HUDEP-2 (cell line): ENCODE measurements at regions not wholly inside any gene's neighbourhood (a gene's known extent, or its start where the extent isn't known, plus 50 kb on each side); places are given as distances from the start of the nearest gene placed in this dataset.

Experiments used
- DNase-seq, 76 experiments: peaks; one replicate each; lab custom pipeline; 2025; ENCODE audit not compliant: unreplicated experiment in 76 of 76; lab: John Stamatoyannopoulos, UW

DNA sequence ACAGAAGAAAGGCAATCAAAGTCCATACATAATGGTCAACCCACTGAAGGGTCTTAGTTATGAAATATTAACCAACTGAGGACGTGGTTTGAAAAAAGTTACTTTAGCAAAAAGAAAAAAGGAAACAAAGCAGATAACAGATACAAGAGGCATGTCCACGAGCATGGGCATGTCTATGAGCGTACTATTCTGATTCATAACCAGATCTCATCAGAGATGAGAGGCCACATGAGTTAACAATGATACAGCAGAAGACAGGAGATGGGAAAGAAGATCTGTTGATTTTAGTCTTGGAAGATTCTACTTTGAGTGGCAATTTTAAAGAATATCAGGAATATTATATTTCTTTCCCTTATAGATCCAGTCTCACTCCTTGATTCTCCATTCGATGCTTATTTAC is 262.9 kb upstream of the SLITRK3 start:
- DNase-seq: no peak

DNA sequence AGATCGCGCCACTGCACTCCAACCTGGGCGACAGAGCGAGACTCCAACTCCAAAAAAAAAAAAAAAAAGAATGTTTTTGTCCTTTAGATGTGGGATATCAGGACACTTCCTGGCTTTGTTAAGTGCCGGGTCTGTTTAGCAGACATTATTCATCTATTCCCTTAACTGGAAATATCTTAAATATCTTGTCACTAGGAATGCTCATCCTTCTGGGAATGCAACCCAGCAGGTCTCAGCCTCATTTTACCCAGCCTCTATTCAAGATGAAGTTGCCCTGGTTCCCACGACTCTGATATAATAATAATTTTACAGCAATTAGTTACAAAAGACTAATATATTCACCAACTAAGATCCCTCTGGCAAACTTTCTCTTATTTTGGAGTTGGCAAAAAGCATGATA is 260.9 kb upstream of the SLITRK3 start:
- DNase-seq: no peak

DNA sequence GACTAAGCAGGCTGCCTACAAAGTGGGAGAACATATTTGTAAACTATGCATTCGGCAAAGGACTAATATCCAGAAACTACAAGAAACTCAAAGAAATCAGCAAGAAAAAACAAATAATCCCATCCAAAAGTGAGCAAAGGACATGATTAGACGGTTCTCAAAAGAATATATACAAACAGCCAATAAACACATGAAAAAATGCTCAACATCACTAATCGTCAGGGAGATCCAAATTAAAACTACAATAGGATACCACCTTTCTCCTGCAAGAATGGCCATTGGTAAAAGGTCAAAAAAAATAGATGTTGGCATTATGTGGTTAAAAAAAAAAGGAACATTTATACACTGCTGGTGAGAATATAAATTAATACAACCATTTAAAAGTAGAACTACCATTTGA is 259.6 kb upstream of the SLITRK3 start:
- DNase-seq: no peak

DNA sequence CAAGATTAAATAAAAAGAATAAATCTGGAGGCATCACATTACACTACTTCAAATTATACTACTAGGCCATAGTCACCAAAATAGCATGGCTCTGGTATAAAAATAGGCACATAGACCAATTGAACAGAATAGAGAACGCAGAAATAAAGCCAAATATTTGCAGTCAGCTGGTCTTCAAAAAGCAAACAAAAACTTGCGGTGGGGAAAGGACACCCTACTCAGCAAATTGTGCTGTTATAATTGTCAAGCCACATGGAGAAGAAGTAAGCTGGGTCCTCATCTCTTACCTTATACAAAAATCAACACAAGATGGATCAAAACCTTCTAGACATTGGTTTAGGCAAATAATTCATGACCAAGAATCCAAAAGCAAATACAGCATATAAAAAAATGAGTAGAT is 259.2 kb upstream of the SLITRK3 start:
- no peak for DNase-seq

DNA sequence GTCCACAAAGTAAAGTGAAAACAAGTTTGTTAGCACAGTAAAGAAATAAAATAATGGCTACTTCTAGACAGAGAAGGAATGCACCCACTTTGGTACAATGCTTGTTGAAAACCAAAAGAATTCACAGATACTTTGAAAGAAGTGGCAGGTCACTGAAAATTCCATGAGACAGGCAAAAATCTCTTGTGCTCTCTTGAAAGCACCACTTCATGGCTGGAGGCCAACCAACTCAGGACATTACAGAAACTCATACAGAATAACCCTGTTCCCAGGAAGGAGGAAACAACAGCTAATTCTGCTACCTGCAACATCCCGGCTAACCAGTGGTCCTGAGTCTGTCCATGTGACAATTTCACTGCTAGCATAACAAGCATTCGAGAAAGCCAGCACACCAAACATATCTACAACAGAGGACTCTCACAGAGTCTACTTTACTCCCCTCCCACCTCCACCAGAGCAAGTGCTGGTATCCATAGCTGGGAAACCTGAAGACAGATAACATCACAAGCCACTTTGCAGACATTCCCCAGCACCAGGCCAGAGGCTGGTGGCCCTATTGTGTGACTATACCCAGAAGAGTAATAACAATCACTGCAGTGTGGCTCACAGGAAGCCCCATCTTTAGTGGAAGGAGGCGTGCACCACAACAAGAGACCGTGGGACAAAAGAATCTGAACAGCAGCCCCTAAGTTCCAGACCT is 255.3 kb upstream of the SLITRK3 start:
- no peak for DNase-seq

DNA sequence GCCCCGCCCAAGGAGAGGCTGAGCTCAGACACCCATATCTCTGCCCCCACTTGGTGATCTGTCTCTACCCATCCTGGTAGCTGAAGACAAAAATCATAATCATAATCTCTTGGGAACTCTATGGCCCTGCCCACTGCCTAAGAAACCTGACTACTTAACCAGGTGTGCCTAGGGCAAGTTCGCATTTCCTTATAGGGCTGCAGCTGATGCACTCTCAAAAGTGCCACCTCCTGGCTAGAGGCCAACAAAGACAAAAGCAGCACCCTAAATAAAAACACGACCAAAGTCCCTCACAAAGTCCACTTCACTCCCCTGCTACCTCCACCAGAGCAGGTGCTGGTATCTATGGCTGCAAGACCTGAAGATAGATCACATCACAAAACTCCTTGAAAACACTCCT is 250.4 kb upstream of the SLITRK3 start:
- no peak for DNase-seq

DNA sequence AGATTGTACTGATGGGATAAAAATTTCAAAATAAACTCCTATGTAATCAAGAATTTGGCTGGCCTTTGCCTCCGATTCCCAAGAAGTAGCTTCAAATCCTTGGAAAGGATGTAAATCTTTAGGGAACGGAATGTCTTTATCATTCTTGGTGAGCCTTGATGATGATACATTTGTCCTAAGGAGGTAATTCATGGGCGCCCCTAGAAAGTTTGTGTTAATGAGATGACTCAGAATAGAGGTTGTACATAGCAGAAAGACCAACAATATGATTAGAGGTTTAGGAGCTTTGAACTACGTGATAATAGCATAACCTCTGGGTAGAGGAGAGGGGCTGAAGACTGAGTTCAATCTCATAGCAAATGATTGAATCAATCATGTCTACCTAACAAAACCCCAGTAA is 248.6 kb upstream of the SLITRK3 start:
- no peak for DNase-seq

DNA sequence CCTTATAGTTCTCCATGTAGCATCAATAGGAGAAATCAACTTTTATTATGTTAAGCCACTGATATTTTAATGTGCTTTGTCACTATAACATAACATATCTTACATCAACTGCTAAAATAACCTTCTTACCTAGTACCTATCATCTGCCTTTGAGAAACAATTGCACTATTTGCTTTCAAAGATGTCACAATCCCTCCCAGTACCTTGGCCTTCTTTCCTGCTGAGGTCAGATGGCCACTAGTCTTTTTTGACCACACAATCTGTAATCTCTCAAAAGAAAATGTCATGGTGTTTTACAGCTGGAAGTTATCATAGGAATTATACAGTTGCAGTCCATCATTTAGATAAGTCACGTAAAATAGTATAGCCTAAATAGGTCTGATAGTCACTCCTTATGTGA is 247.5 kb upstream of the SLITRK3 start:
- no peak for DNase-seq

DNA sequence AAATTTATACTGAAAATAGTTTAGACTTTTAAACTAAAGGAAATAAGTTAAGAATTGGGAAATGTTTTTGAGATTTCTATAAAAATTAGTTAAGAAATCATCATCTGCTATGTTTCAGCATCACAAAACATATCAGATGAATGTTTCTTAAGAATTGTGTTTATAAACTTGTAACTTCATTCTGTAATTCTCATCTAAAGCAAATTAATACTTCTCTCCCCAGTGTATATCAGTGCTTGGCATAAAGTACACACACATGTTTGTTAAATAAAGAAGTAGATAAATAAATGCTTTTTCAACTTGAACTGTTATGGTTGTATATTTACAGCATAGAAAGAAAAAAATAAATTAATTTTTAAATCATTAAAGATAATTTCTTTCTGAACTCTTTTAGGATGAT is 245.9 kb upstream of the SLITRK3 start:
- DNase-seq: no peak

DNA sequence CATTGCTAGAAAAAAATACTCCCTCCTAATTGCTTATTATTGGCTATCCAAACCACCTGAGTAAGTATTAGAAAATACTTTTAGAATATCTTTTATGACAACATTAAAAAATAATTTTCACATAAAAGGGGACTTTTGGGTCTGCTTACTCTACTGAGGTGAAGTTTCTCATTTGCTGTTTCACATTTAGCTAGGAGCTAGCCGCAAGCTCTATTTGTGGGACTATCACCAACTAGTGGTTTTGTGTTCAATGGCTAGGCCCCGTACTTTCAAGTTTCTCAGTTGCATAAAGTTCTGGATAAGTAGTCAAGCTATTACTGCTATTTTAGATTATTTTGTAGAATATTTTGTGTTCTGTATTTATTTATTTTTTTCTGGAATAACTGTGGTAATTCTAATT is 244.2 kb upstream of the SLITRK3 start:
- no peak for DNase-seq

DNA sequence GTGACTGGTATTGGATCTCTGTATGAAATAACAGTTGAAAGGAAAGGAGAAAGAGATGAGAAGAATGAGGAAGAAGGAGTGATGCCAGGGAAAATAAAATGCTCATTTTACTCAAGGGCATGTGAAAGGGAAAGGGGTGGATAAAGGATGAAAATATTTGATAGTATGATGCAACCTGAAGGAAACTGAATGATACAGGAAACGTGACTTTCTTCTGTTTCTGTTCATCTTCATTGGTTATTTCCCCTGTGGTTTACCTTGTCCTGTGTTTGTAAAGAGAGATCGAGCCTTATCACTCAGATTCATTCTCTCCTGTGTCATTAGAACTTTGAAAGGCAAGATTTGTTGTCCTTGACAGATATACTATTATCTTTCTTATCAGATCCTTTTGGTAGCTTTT is 243.6 kb upstream of the SLITRK3 start:
- DNase-seq: no peak

DNA sequence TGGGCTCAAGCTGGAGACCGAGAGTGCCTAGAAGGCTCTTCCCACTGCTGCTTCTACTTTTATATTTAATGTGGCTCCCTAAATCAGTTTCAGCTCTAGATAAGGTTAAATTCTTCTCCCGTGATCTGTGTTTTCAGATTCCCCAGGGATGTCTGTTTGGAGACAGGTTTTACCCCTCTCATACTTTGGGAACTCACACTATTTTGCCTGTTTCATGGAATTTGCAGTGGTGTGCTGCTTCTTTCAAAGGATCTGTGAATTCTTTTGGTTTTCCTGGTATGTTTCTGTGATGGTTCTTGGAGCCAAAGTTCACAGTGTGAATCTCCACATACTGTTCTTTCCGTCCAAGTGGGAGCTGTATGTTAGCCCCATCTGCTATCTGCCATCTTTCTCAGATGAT is 238.3 kb upstream of the SLITRK3 start:
- DNase-seq: no peak

DNA sequence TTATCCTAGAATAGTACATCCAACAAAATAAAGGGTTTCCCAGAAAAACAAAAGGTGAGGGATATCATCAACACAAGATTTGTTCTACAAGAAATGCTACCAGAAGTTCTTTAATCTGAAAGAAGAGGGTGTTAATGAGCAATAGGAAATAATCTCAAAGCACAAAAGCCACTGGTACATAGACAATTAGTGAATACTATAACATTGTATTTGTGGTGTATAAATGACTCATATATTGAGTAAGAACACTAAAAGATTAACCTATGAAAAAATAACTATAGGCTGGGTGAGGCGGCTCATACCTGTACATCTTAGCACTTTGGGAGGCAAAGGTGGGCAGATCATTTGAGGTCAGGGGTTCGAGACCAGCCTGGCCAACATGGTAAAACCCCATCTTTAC is 210.2 kb upstream of the SLITRK3 start:
- DNase-seq: no peak

DNA sequence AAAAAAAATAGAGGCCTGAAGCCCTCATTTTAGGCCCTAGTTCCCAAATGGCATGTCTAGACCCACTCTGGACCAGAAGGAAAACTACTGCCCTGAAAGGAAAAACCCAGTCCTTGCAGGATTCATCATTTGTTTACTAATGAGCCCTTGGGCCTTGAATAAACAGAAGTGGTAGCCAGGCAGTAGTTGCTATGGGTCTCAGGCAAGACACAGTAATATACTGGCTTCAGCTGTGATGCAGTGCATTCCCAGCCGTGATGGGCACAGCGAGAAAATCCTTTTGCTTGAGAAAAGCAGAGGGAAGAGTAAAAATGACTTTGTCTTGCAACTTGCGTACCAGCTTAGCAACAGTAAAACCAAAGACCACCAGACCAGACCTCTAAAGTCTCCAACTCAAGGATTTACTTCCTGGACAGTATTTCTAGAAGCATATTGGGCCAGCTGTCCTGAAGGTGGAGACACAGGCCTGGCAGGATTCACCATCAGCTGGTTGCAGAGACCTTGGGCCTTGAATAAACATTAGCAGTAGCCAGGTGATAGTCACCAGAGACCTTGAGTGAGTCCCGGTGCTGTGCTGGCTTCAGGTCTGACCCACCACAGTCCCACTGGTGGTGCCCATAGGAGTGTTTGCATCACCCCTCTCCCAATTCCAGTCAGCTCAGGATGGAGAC is 208.3 kb upstream of the SLITRK3 start:
- DNase-seq: no peak

DNA sequence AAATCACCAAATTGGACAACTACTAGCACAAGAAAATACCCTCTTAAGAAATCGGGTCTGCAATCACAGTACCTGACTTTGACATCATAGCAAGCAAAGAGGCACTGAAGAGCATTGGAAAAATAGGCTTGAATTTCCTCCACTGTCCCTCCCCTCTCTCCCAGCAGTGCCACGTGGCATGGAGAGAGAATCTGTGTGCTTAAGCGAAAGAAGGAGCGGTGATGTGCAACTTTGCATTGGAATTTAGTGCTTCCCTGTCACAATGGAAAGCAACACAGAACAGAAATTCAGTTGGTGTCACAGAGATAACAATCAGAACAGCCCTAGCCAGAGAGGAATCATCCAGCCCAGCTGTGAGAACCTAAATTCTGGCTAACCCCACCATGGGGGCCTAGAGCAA is 207.5 kb upstream of the SLITRK3 start:
- DNase-seq: no peak

DNA sequence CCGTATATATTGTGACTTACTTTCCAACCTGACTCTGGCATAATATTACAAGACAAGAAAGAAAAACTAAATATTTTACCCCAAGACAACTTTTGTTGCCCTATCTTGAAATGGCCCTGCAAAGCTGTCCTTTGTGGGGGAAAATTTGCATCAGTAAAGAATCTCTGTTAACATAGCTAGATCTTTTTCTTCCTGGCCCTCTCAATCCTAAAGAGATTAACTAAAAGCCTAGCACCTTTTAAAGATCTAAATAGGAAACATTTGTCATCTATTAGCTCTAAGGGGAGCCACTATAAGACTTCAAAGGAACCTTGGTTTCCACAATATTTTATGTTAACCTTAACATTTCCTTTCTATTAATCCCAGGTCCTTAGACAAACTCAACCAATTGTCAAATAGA is 199.0 kb upstream of the SLITRK3 start:
- no peak for DNase-seq

DNA sequence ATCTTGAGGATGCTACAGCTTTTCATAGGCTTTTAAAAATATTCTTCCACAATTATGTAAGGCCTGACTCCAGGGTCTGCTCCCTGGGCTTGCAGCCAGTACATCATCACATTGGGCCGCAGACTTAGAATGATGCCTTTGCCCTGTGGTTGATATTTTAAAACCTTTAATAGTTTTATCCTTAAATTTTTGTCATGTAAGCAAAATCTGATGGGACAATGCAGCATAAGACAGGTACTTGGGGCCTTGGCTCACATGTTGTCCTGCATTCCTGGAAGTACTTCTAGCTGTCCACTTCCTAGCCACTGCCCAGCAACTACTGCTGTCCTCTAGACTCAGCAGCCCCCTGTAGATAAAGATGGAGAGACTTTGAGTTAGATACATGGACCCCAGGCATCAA is 197.3 kb upstream of the SLITRK3 start:
- DNase-seq: no peak

DNA sequence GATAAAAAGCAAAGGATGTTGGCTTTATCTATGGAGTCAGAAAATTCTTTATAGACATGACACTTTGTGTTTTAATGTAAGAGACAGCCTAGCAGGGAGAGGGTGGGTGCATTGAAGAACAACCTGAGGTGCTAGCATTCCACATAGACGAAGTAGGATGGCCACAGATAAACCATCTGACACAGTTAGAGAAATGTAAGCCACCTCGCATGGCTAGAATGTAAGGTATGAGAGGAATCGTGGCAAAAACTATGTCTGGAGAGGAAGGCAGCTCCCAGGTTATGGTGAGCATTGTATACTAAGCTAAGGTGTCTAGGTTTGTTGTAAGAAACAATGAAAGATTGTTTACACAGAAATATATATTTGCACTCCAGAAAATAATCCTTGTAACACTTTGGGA is 194.0 kb upstream of the SLITRK3 start:
- DNase-seq: no peak

DNA sequence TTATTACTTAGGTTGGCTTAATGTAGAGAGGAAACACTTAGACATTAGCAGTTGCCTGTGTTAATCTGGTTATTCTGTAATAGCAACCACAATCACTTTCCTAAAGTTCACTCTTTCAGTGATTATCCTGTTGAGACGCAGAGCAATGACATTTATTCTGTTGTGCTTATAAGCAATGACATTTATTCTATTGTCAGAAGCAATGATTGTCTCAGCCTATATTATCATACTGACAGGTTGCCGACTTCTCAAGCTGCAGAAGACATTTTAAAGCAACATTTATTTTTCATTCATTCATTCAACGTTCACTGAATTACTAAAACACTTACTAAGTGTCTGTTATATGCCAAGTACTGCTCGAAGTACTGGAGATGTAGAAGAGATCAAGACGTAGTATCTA is 193.5 kb upstream of the SLITRK3 start:
- DNase-seq: no peak

DNA sequence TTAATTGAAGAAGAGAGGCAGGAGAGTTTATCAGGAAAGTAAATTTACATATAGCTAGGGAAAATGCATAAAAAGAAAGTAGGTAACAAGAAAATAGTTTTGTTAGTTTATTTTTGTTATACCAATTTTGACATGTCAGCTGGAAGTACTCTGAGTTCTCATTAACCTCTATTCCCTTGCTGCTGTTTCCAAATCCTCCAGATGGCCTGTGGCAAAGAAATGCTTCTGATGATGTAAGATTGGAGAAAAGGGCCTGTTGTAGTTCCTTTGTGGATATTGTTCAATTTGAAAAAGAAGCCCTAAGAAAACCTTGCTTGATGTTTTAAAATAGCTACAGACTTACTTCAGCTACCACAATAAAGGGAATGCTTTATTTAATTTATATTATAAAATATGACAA is 192.9 kb upstream of the SLITRK3 start:
- DNase-seq: no peak

DNA sequence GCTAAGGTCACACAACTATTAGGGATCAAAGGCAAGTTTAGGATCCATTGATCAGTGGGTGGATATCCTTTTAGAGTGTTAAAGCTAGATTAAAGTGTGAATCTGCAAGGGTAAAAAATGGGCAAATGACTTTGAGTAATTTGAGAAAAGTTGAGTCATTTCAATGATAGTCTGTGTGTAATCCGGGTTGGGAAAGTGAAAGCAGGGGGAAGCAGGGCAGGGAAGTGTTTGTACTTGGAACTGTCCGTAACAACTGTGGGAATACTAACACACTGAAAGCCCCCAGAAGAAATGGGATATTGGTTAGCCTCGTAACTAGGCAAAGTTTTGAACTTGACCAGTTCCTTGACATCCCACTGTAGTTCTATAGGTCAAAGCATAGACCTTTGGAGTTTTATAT is 187.2 kb upstream of the SLITRK3 start:
- no peak for DNase-seq

DNA sequence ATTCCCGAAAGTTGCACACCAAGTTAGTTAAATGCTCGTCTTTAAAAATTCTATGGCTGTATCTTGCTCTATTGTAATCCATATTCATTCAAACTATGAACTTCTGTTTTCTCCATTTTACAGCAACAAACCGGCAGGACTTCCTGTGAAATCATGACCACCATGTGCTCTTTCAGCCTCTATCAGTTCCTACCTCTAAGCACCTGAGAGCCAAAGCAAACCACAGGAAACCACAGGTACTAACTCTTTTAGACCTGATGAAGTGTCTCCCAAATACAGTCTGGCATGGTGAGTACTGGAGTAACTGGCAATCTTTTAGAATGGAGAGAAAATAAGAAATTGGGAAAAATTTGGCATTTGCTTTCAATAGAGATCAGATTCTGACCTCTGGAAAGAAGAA is 186.5 kb upstream of the SLITRK3 start:
- no peak for DNase-seq

DNA sequence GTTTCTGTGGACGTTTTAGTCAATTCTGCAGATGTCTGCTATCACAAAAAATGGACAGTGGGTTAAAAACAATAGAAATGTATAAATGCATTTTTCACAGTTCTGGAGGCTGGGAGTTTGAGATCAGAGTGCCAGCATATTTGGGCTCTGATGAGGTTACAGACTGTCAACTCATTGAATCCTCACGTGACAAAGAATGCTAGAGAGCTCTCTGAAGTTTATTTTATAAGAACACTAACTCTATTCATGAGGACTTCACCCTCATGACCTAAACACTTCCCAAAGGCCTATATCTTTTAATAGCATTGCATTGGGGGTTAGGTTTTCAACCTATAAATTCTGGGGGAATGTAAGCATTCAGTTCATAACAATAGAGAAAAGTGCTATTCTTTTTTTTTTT is 182.6 kb upstream of the SLITRK3 start:
- DNase-seq: no peak
